ENCODE measurements at regions not wholly inside any gene's neighbourhood (a gene's known extent, or its start where the extent isn't known, plus 50 kb on each side); places are given as distances from the start of the nearest gene placed in this dataset.

DNA sequence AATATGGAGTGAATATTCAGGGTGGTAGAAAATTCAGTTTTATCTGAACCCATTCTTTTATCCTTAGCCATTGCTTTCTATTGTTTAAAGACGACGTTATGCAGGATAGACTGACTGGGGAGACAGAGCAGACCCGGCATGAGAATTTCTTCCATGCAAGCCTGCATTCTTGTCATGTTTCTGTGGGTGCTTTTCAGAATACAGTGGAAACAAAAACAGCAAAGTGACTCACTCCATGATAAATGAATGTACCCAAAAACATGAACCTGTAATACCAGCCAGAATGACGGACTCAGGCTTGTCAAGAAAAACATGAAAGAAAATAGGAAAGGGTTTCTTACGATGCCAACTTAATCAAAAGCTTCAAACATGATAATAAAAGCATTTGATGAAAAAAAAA is 924.0 kb downstream of the EFNB2 start:
- FAIRE-seq (no peak), DNase-seq (ENCODE audit: low spot score in 2 of 2) (no peak)

GRCh38 chr13:105608104-105608503 is 927.4 kb downstream of the EFNB2 start:
- FAIRE-seq (no peak), DNase-seq (ENCODE audit: low spot score in 2 of 2) (no peak)

DNA sequence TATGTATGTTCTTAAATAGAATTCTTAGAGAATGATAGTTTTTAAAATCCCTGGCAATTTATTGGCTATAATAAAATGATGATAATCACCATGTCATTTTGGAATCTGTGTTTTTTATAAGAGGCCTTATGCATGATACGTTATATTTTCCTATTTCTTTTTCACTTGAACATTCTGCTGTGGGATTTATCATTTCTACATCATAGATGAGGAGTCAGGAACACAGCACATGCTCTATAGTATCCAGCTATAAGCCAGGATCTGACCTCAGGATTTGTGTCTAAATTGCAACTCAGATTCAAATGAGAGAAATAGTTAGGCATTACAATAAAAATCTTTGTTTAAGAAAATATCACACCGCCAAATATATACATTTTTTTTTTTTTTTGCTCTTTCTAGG is 928.0 kb downstream of the EFNB2 start:
- FAIRE-seq (no peak), DNase-seq (ENCODE audit: low spot score in 2 of 2) (no peak)

GRCh38 chr13:105607016-105607415 is 928.4 kb downstream of the EFNB2 start:
- DNase-seq (ENCODE audit: low spot score in 2 of 2) = no peak
- FAIRE-seq = no peak

DNA sequence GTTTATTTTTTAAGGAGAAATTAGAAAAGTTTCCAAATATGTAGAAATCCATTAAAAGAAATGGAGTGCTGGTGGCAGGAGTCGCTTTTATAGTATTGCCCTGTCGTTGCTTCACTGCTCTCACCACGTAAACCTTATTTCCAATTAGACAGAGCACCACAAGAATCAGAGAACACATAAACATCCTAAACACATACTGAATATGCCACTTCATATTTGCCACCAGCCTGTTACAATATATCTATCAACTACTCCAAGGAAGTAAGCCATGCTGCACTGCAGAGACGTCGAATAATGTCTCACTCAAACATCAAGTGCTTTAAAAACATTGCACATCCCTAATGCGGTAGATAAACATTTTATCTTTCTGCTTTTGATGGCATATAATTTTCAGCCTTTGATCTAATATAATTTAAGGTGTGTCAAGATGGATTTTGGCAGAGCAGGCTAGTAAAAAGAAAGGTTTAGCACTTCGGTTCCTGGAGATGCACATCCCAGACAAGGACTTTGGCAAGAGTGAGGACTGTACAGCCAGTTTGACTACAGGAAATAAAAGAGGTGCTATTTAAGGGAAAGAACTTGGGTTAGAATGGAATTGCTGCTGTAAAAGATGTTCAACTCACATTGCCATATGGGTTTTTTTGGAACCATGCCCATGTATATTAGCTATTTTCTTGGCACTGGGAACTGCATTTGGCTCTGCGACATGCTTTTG is 932.3 kb downstream of the EFNB2 start:
- DNase-seq (ENCODE audit: low spot score in 2 of 2) (no peak), FAIRE-seq (no peak)

DNA sequence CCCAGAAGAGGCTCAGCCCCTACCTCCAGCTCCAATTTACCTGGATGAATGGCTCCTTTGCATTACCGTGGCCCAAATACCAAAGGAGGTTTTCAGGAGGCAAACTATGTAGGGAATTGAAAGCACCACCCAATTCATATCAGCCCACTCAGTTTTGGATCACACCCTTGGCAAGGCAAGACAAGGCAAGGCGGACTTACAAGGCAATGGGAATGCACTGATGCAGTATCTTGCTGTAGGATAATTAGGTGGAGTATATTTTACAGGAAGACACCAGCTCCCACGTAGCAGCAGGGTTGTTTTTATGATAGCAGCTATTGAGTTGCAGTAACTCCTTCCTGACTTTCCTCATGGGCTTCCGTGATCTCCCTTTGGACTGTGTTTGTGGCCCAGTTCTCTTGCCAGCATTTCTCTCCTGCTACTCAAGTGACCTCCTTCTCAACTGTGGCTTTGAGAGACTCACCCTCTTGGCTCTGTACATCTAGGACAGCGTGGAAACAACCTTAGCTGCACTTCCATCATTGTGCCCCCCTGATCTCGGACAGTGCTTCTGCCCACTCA is 935.9 kb downstream of the EFNB2 start:
- no peak for DNase-seq (ENCODE audit: low spot score in 2 of 2)
- FAIRE-seq = no peak

- FAIRE-seq (no peak), DNase-seq (ENCODE audit: low spot score in 2 of 2) (no peak)
Measured at GRCh38 chr13:105598529-105598928, 936.9 kb downstream of the EFNB2 start.

GRCh38 chr13:105597573-105597972 is 937.9 kb downstream of the EFNB2 start:
- DNase-seq (ENCODE audit: low spot score in 2 of 2) (no peak), FAIRE-seq (no peak)

DNA sequence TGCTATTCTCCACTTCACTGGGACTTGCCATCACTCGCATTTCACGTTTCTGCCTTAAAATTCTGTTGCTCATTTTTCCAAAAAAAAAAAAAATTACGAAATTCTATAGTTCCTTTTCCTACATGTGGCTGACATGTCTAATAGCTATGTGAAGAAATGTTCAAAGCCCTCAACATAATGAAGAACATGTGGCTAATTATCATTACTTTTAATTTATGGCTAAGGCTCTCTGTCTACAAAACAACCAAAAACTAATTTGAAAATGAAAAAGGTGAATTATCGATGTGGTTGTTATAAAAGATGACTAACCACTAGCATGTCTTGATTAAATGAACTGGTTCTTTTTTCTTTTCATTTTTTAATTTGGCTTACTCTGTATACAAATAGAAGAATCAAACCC is 940.0 kb downstream of the EFNB2 start:
- FAIRE-seq (no peak), DNase-seq (ENCODE audit: low spot score in 2 of 2) (no peak)

GRCh38 chr13:105591277-105591676 is 944.2 kb downstream of the EFNB2 start:
- DNase-seq (ENCODE audit: low spot score in 2 of 2) (no peak), FAIRE-seq (no peak)

- DNase-seq (ENCODE audit: low spot score in 2 of 2) (no peak), FAIRE-seq (no peak)
Measured at GRCh38 chr13:105587786-105588185, 947.7 kb downstream of the EFNB2 start.

DNA sequence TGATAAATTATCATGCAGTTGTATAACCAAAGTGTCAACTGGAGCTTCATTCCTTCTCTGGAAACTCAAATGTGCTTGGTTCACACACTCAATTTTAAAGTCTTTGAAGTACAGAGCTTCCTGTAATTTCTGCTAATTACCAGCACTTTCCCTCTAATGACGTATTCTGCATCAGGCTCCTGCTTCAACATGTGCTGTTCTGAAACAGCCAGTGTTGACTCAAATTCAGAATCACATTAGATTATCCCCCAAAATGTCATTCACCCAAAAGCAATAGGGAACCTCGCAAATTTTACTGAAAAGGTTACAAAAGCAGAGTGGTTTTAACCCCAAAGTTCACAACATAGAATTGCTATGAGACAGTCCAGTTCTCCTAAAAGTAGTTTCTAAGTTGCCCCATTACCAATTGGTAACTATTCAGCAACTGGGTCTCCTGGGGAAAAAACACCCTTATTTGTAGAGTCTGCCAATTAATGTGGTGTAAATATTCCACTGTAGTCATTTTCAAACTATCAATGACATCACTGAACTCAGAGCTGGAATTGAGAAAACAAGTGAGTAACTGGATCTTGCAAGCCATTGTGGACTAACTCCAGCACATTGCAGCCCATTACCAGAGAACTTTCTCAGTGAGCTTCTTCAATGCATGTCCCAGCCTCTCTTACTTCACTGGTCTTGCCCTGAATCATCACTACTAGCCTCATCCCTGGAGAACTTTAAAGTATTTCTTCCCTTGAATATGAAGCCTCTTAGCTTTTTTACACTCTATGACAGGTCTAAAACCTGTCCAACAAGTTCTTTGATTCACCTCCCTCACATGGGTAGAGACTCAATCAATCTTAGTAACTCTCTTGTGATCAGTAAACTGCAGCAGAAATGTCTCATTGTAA is 955.4 kb downstream of the EFNB2 start:
- FAIRE-seq = no peak

GRCh38 chr13:105573136-105573535 is 962.3 kb downstream of the EFNB2 start:
- FAIRE-seq = no peak

More for the DNA sequence above, 955.4 kb downstream of the EFNB2 start:
- no peak for DNase-seq (ENCODE audit: low spot score in 2 of 2)

GRCh38 chr13:105572401-105572800 is 963.1 kb downstream of the EFNB2 start:
- DNase-seq (ENCODE audit: low spot score in 2 of 2) (no peak), FAIRE-seq (no peak)

More at GRCh38 chr13:105573136-105573535, 962.3 kb downstream of the EFNB2 start:
- DNase-seq (ENCODE audit: low spot score in 2 of 2) = no peak

DNA sequence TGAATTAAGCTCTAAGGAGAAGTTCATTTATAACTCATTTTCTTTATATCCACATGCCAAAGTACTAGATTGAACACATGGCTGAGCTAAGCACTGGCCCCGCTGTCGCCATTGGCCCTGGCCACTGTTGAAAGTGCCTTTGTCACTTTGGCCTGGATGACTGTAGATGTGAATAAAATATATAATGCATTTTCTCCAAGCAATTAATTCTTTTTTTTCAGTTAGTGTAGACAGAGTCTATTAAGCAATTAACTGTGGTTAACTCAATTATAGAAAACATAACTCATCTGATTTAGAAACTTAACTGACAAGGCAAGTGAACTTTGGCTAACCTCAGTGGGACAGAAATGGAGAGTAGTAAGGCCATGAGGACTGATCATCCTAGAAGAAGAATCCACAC is 965.6 kb downstream of the EFNB2 start:
- FAIRE-seq (no peak), DNase-seq (ENCODE audit: low spot score in 2 of 2) (no peak)

GRCh38 chr13:105567951-105568525 is 967.4 kb downstream of the EFNB2 start:
- no peak for DNase-seq (ENCODE audit: low spot score in 2 of 2)
- no peak for FAIRE-seq

GRCh38 chr13:105565136-105565727 is 970.2 kb downstream of the EFNB2 start:
- FAIRE-seq = no peak

GRCh38 chr13:105552078-105552477 is 983.4 kb downstream of the EFNB2 start:
- DNase-seq (ENCODE audit: low spot score in 2 of 2) (no peak), FAIRE-seq (no peak)

More at GRCh38 chr13:105565136-105565727, 970.2 kb downstream of the EFNB2 start:
- DNase-seq (ENCODE audit: low spot score in 2 of 2) = no peak

DNA sequence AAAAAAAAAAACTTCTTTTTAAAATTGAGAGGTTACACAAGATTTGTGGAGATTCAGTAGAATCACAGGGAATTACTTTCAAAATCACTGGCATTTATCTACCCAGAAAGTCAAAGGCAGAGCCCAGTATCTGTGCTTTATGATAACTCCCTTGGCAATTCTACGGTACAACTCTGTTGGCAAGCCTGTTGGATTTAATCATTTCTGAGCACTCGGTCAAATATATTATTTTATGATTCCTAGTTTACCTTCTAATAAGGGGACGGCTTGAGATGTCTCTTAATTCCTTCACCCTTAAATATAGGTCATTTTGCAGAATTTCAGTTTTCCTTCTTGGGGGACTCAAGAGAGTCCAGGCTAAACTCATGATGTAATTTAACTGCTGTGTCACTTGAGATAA is 987.6 kb downstream of the EFNB2 start:
- no peak for FAIRE-seq
- DNase-seq (ENCODE audit: low spot score in 2 of 2) = no peak

GRCh38 chr13:105545811-105546210 is 989.7 kb downstream of the EFNB2 start:
- DNase-seq (ENCODE audit: low spot score in 2 of 2) (no peak), FAIRE-seq (no peak)

GRCh38 chr13:105543742-105544141 is 991.7 kb downstream of the EFNB2 start:
- no peak for FAIRE-seq
- no peak for DNase-seq (ENCODE audit: low spot score in 2 of 2)

Data from frontal cortex (tissue), 3 donors.